H9 (cell line): ENCODE measurements at regions not wholly inside any gene's neighbourhood (a gene's known extent, or its start where the extent isn't known, plus 50 kb on each side); places are given as distances from the start of the nearest gene placed in this dataset.

Experiments used
- DNase-seq: peaks from one replicate; pipeline ENCODE4 v3.0.0-alpha.2; 2017
- H2AFZ ChIP-seq: one replicate; pipeline ENCODE4 v1.6.1; 2013; ENCODE audit warnings: mild to moderate bottlenecking, low read length, control low read depth, moderate library complexity
- H2AK5ac ChIP-seq: 2 replicates; pipeline ENCODE4 v1.6.1; 2013; ENCODE audit warnings: low read length, control low read depth, mixed read lengths; ENCODE audit not compliant: insufficient read length
- H2BK120ac ChIP-seq: one replicate; pipeline ENCODE4 v1.6.1; 2013; ENCODE audit warnings: low read depth, mild to moderate bottlenecking, low read length, control low read depth, inconsistent platforms; ENCODE audit not compliant: poor library complexity, severe bottlenecking
- H2BK12ac ChIP-seq: 2 replicates; pipeline ENCODE4 v1.6.1; 2013; ENCODE audit warnings: low read length, control low read depth, mixed read lengths, low read depth; ENCODE audit not compliant: insufficient read length
- H2BK15ac ChIP-seq: 2 replicates; pipeline ENCODE4 v1.6.1; 2013; ENCODE audit warnings: low read depth, low read length, control low read depth
- H2BK20ac ChIP-seq: one replicate; pipeline ENCODE4 v1.6.1; 2013; ENCODE audit warnings: low read depth, mild to moderate bottlenecking, low read length, control low read depth, inconsistent platforms; ENCODE audit not compliant: poor library complexity, severe bottlenecking
- H2BK5ac ChIP-seq: 2 replicates; pipeline ENCODE4 v1.6.1; 2013; ENCODE audit warnings: low read length, control low read depth, mixed read lengths; ENCODE audit not compliant: insufficient read length
- H3K14ac ChIP-seq: 2 replicates; pipeline ENCODE4 v1.6.1; 2013; ENCODE audit warnings: low read length, control low read depth; ENCODE audit not compliant: insufficient read depth
- H3K18ac ChIP-seq: 2 replicates; pipeline ENCODE4 v1.6.1; 2013; ENCODE audit warnings: low read depth, mild to moderate bottlenecking, mixed read lengths, low read length, control low read depth; ENCODE audit not compliant: insufficient read length
- H3K23ac ChIP-seq: 2 replicates; pipeline ENCODE4 v1.6.1; 2013; ENCODE audit warnings: low read length, control low read depth, mixed read lengths, low read depth; ENCODE audit not compliant: insufficient read length
- H3K23me2 ChIP-seq: 2 replicates; pipeline ENCODE4 v1.6.1; 2013; ENCODE audit warnings: low read depth, mild to moderate bottlenecking, mixed read lengths, low read length, control low read depth; ENCODE audit not compliant: insufficient read length, poor library complexity, severe bottlenecking
- H3K27ac ChIP-seq: 2 replicates; pipeline ENCODE4 v1.5.1; 2013; ENCODE audit warnings: low read length, control low read depth, mixed read lengths, low read depth; ENCODE audit not compliant: insufficient read length
- H3K27me3 ChIP-seq: 2 replicates; pipeline ENCODE4 v1.6.1; 2013; ENCODE audit warnings: low read length, control low read depth, inconsistent platforms; ENCODE audit not compliant: insufficient read depth
- H3K4ac ChIP-seq: 2 replicates; pipeline ENCODE4 v1.6.1; 2013; ENCODE audit warnings: low read depth, mild to moderate bottlenecking, control low read depth, inconsistent platforms, low read length, moderate library complexity
- H3K4me1 ChIP-seq: 2 replicates; pipeline ENCODE4 v1.6.1; 2013; ENCODE audit warnings: low read length, control low read depth, inconsistent platforms; ENCODE audit not compliant: insufficient read depth
- H3K4me2 ChIP-seq: 2 replicates; pipeline ENCODE4 v1.6.1; 2013; ENCODE audit warnings: low read length, control low read depth, mixed read lengths; ENCODE audit not compliant: insufficient read length, insufficient read depth
- H3K56ac ChIP-seq: 2 replicates; pipeline ENCODE4 v1.6.1; 2013; ENCODE audit warnings: low read depth, mild to moderate bottlenecking, mixed read lengths, low read length, control low read depth; ENCODE audit not compliant: insufficient read length
- H3K79me1 ChIP-seq: 2 replicates; pipeline ENCODE4 v1.6.1; 2013; ENCODE audit warnings: low read depth, mild to moderate bottlenecking, moderate library complexity, low read length, control low read depth, inconsistent platforms; ENCODE audit not compliant: insufficient read depth, poor library complexity, severe bottlenecking
- H3K79me2 ChIP-seq: 2 replicates; pipeline ENCODE4 v1.6.1; 2013; ENCODE audit warnings: low read length, control low read depth, inconsistent platforms; ENCODE audit not compliant: insufficient read depth
- H3K9ac ChIP-seq: 2 replicates; pipeline ENCODE4 v1.6.1; 2013; ENCODE audit warnings: low read length, control low read depth, mixed read lengths; ENCODE audit not compliant: insufficient read length; ENCODE audit errors: extremely low read depth
- H3K9me3 ChIP-seq: one replicate; pipeline ENCODE4 v1.6.1; 2013; ENCODE audit warnings: low read depth, low read length, inconsistent platforms; ENCODE audit not compliant: control insufficient read depth
- H3T11ph ChIP-seq: one replicate; pipeline ENCODE4 v1.6.1; 2013; ENCODE audit warnings: mild to moderate bottlenecking, low read length, control low read depth, inconsistent platforms
- H4K20me1 ChIP-seq: one replicate; pipeline ENCODE4 v1.6.1; 2013; ENCODE audit not compliant: control insufficient read depth, insufficient read length, insufficient read depth
- H4K5ac ChIP-seq: 2 replicates; pipeline ENCODE4 v1.6.1; 2013; ENCODE audit warnings: low read depth, mild to moderate bottlenecking, mixed read lengths, low read length, control low read depth; ENCODE audit not compliant: insufficient read length
- H4K8ac ChIP-seq: replicated peaks from 2 replicates; pipeline ENCODE4 v1.6.1; 2013; ENCODE audit warnings: low read length, control low read depth, mixed read lengths, low read depth; ENCODE audit not compliant: insufficient read length
- H4K91ac ChIP-seq: 2 replicates; pipeline ENCODE4 v1.6.1; 2013; ENCODE audit warnings: low read depth, mild to moderate bottlenecking, moderate library complexity, mixed read lengths, low read length, control low read depth; ENCODE audit not compliant: insufficient read length
- H3K27ac Mint-ChIP-seq, 3 experiments: 2 replicates in 2 of 3; 3 replicates in 1 of 3; pipeline ENCODE4 v1.8.0; 2020 to 2021; ENCODE audit warnings: mixed read lengths in 3 of 3, mild to moderate bottlenecking in 1 of 3, moderate library complexity in 1 of 3
- H3K27me3 Mint-ChIP-seq: 2 replicates; pipeline ENCODE4 v1.8.0; 2021; ENCODE audit warnings: low read depth, mild to moderate bottlenecking, moderate library complexity, mixed read lengths
- H3K36me3 Mint-ChIP-seq, 3 experiments: 2 replicates in 2 of 3; 3 replicates in 1 of 3; pipeline ENCODE4 v1.8.0; 2020 to 2021; ENCODE audit warnings: low read depth in 3 of 3, mixed read lengths in 3 of 3; ENCODE audit not compliant: insufficient read depth in 1 of 3
- H3K4me1 Mint-ChIP-seq, 2 experiments: 2 replicates each; pipeline ENCODE4 v1.8.0; 2020; ENCODE audit warnings: mixed read lengths in 2 of 2
- H3K4me3 Mint-ChIP-seq, 2 experiments: 2 replicates in 1 of 2; 3 replicates in 1 of 2; pipeline ENCODE4 v1.8.0; 2020 to 2021; ENCODE audit warnings: mild to moderate bottlenecking in 2 of 2, mixed read lengths in 2 of 2, moderate library complexity in 1 of 2
- H3K9me3 Mint-ChIP-seq, 2 experiments: 2 replicates in 1 of 2; 3 replicates in 1 of 2; pipeline ENCODE4 v1.8.0; 2020; ENCODE audit warnings: mild to moderate bottlenecking in 2 of 2, mixed read lengths in 2 of 2, moderate library complexity in 1 of 2
- WGBS: extraction: QIAGEN DNeasy Blood & Tissue Kit; methylation state at CpG from one replicate; pipeline ENCODE4 v1.1.7; 2013; ENCODE audit warnings: missing lambda C conversion rate, low lambda C conversion rate, mixed read lengths; ENCODE audit not compliant: insufficient read length; ENCODE audit errors: extremely low coverage; 5-methylcytosine and 5-hydroxymethylcytosine counted together
- TF ChIP-seq, protein P1 (sequence below): fragments of 200-600 bp; sonication (generic); conservative IDR thresholded peaks from 3 replicates; pipeline ENCODE4 v1.8.0; 2021; ENCODE audit warnings: antibody characterized with exemption, mild to moderate bottlenecking

DNA sequence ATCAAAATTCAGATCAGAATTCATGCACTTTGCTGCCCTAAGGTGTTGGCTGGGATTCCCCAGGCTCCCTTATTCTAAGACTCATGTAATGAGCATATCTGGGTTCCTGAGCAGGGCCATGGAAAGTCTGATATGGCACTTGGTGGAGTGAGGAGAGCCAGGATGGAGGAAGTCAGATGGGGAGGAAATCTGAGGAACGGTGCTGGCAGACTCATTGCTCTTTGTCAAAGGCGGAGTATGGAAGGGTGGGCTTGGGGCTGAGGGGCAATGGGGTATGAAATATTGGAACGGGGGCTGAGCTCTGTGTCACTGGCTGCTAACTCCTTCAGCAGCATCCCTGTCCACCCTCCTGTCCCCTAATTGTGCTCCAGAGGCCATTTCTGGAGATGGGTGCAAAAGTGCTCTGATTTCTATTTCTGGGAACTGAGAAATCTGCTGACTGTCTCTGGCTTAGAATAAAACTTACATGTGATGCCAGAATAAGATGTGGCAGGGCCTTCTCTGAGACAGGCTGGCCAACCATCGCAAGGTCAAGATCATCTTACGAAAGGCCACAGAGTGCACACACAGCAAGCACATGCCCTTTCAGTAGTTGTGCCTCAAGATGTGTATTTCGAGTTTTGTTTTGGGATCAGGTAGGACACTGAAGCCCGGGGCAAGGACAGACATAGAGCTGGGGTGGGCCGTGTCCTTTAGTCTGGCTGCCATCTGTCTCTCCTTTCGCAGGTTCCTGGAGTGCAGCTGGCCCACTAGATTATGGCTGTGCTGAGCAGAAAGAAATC lies 480.0 kb upstream of the HS6ST1 start:
- Mint-ChIP-seq H3K4me1 (peaks cover 12% of the 10 kb centered on the region in 2 experiments; a peak in 3 of 4 replicates), H3K36me3 (no peaks in the 10 kb centered on the region), H3K27ac (no peak overlapping the region), H3K4me3 (no peak overlapping the region), H3K27me3 (peaks cover 3% of the 10 kb centered on the region; the same call in 1 of the 2 replicates), H3K9me3 (no peaks in the 10 kb centered on the region)
- Histone ChIP-seq H4K8ac (no peak overlapping the region), H3K9me3 (no peaks in the 10 kb centered on the region), H3K56ac (no peak overlapping the region), H3K9ac (no peak overlapping the region), H2BK5ac (no peak overlapping the region), H2BK12ac (no peak overlapping the region), H3K23ac (no peak overlapping the region), H3K4me1 (no peaks in the 10 kb centered on the region; the same call in 1 of the 2 replicates), H3K4ac (no peak overlapping the region), H2BK120ac (no peak overlapping the region), H3K23me2 (no peaks in the 10 kb centered on the region), H2BK20ac (no peak overlapping the region), H3K27me3 (no peaks in the 10 kb centered on the region), H3K79me2 (no peaks in the 10 kb centered on the region), H3K27ac (no peak overlapping the region), H3K18ac (no peak overlapping the region), H4K20me1 (no peaks in the 10 kb centered on the region), H3K14ac (no peak overlapping the region; the same call in 1 of the 2 replicates), H3T11ph (no peak overlapping the region), H2AFZ (no peak overlapping the region), H4K5ac (no peak overlapping the region), H3K79me1 (no peaks in the 10 kb centered on the region), H4K91ac (no peak overlapping the region), H3K4me2 (no peak overlapping the region), H2BK15ac (no peak overlapping the region), H2AK5ac (no peak overlapping the region)
- peak; percentile 14 for DNase-seq
- TF ChIP-seq, protein P1, sequence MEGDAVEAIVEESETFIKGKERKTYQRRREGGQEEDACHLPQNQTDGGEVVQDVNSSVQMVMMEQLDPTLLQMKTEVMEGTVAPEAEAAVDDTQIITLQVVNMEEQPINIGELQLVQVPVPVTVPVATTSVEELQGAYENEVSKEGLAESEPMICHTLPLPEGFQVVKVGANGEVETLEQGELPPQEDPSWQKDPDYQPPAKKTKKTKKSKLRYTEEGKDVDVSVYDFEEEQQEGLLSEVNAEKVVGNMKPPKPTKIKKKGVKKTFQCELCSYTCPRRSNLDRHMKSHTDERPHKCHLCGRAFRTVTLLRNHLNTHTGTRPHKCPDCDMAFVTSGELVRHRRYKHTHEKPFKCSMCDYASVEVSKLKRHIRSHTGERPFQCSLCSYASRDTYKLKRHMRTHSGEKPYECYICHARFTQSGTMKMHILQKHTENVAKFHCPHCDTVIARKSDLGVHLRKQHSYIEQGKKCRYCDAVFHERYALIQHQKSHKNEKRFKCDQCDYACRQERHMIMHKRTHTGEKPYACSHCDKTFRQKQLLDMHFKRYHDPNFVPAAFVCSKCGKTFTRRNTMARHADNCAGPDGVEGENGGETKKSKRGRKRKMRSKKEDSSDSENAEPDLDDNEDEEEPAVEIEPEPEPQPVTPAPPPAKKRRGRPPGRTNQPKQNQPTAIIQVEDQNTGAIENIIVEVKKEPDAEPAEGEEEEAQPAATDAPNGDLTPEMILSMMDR = no peak
- WGBS = no CpG with 5 or more reads among the region's 9 CpGs
